HepG2 (cell line): ENCODE measurements at regions not wholly inside any gene's neighbourhood (a gene's known extent, or its start where the extent isn't known, plus 50 kb on each side); places are given as distances from the start of the nearest gene placed in this dataset.

Experiments
- ATAC-seq: fragments of 200-7000 bp; cut with Tn5 transposase; 3 replicates; pipeline ENCODE4 v1.9.1; 2020; ENCODE audit warnings: mild to moderate bottlenecking, moderate library complexity
- BruUV-seq: library from RNA; stranded (reverse); fragments of 400-500 nt; replicated peaks from 2 replicates; lab custom pipeline; 2021; lab: Mats Ljungman, UMichigan
- CTCF ChIA-PET: fragments of 300-600 bp; formaldehyde crosslinking; extraction: SDS; loops from one replicate; lab custom pipeline; 2021; ENCODE audit warnings: low total read pairs, inconsistent platforms, low intra/inter-chr PET ratio; lab: Yijun Ruan, JAX
- POLR2A ChIA-PET: fragments of 350-600 bp; sonication (Branson Sonifier 250); formaldehyde crosslinking; loops from one replicate; lab custom pipeline; 2020; ENCODE audit warnings: antibody characterized with exemption, inconsistent platforms; lab: Yijun Ruan, JAX
- DNase-seq: peaks from one replicate; pipeline ENCODE4 v3.0.0-alpha.2; 2015; ENCODE audit warnings: low spot score
- FAIRE-seq: peaks from 3 replicates; lab custom pipeline; 2011; peaks lifted over from hg19 to GRCh38; lab: Jason Lieb, UNC
- H2AFZ ChIP-seq: one replicate; pipeline ENCODE4 v1.6.1; 2011; ENCODE audit warnings: low read length, inconsistent platforms
- H3K27ac ChIP-seq: fragments of 300-600 bp; 3 replicates; pipeline ENCODE4 v1.8.0; 2011; ENCODE audit warnings: mixed run types, mild to moderate bottlenecking, mixed read lengths, low read length, inconsistent platforms; ENCODE audit not compliant: insufficient read depth; ENCODE audit errors: extremely low read length
- H3K27me3 ChIP-seq, 2 experiments: fragments of 200-600 bp in 1 of 2; 2 replicates in 1 of 2; 3 replicates in 1 of 2; pipeline versions ENCODE4 v1.6.0 to v1.8.0; 2011; ENCODE audit warnings: low read length in 2 of 2, mild to moderate bottlenecking in 2 of 2, moderate library complexity in 2 of 2, inconsistent platforms in 1 of 2; ENCODE audit not compliant: insufficient read depth in 2 of 2, control insufficient read depth in 1 of 2
- H3K36me3 ChIP-seq, 2 experiments: fragments of 200-600 bp in 1 of 2; replicated peaks in 1 of 2; 2 replicates in 1 of 2; 3 replicates in 1 of 2; pipeline versions ENCODE4 v1.5.1 to v1.8.0; 2011; ENCODE audit warnings: low read length in 2 of 2, inconsistent platforms in 1 of 2; ENCODE audit not compliant: insufficient read depth in 2 of 2, control insufficient read depth in 1 of 2
- H3K4me1 ChIP-seq: 2 replicates; pipeline ENCODE4 v1.5.1; 2012; ENCODE audit warnings: low read length, inconsistent platforms; ENCODE audit not compliant: insufficient read depth
- H3K4me2 ChIP-seq: 2 replicates; pipeline ENCODE4 v1.6.0; 2011; ENCODE audit warnings: low read depth, low read length, inconsistent platforms
- H3K4me3 ChIP-seq, 3 experiments: fragments of 200-600 bp in 1 of 3; sonication (generic), shearing (Covaris generic) in 1 of 3; replicated peaks in 1 of 3; 2 replicates each; pipeline ENCODE4 v1.5.1; 2011 to 2016; ENCODE audit warnings: low read length in 3 of 3, inconsistent platforms in 2 of 3, low read depth in 2 of 3, mild to moderate bottlenecking in 2 of 3, control low read depth in 1 of 3, mixed read lengths in 1 of 3; ENCODE audit not compliant: insufficient read depth in 1 of 3
- H3K79me2 ChIP-seq: one replicate; pipeline ENCODE4 v1.6.1; 2011; ENCODE audit warnings: low read length, inconsistent platforms; ENCODE audit not compliant: insufficient read depth
- H3K9ac ChIP-seq: 2 replicates; pipeline ENCODE4 v1.6.0; 2011; ENCODE audit warnings: mild to moderate bottlenecking, low read depth, low read length, inconsistent platforms; ENCODE audit not compliant: insufficient read depth
- H3K9me3 ChIP-seq: 2 replicates; pipeline ENCODE4 v1.5.1; 2012; ENCODE audit warnings: mild to moderate bottlenecking, low read length
- H4K20me1 ChIP-seq: 2 replicates; pipeline ENCODE4 v1.6.0; 2011; ENCODE audit warnings: inconsistent platforms, mild to moderate bottlenecking, low read length, moderate library complexity; ENCODE audit not compliant: insufficient read depth
- CREB1 ChIP-seq, 2 experiments: fragments of 450-650 bp in 1 of 2; IDR thresholded peaks; 2 replicates each; pipeline ENCODE4 v1.6.1; 2016 to 2017; ENCODE audit warnings: control low read depth in 1 of 2, mild to moderate bottlenecking in 1 of 2, missing compliant biosample characterization in 1 of 2, missing genetic modification characterization in 1 of 2
- CREM ChIP-seq, 2 experiments: sonication (generic) in 1 of 2; formaldehyde crosslinking in 1 of 2; IDR thresholded peaks; 2 replicates each; pipeline versions ENCODE4 v1.4.0 to v1.6.1; 2016 to 2020; ENCODE audit warnings: antibody characterized with exemption in 1 of 2, mild to moderate bottlenecking in 1 of 2, missing genetic modification reagents in 1 of 2
- ISX ChIP-seq: sonication (generic); formaldehyde crosslinking; conservative IDR thresholded peaks from 2 replicates; pipeline ENCODE4 v1.5.0; 2020; ENCODE audit warnings: missing genetic modification reagents
- JUND ChIP-seq: sonication (generic); formaldehyde crosslinking; IDR thresholded peaks from 2 replicates; pipeline ENCODE4 v1.8.0; 2022; ENCODE audit warnings: mild to moderate bottlenecking, missing genetic modification reagents
- KLF11 ChIP-seq: IDR thresholded peaks from 2 replicates; pipeline ENCODE4 v1.6.1; 2016; ENCODE audit warnings: missing compliant biosample characterization
- MYC ChIP-seq: sonication (generic); formaldehyde crosslinking; IDR thresholded peaks from 2 replicates; pipeline ENCODE4 v1.9.0; 2021; ENCODE audit warnings: missing genetic modification reagents, borderline replicate concordance
- MYNN ChIP-seq: sonication (generic); formaldehyde crosslinking; IDR thresholded peaks from 2 replicates; pipeline ENCODE4 v1.4.0; 2020; ENCODE audit warnings: mild to moderate bottlenecking, low read depth, missing genetic modification reagents
- NAIF1 ChIP-seq: sonication (generic); formaldehyde crosslinking; IDR thresholded peaks from 2 replicates; pipeline ENCODE4 v1.5.0; 2020; ENCODE audit warnings: mild to moderate bottlenecking, missing genetic modification reagents, borderline replicate concordance
- NCOR1 ChIP-seq: fragments of 200-600 bp; sonication (generic); IDR thresholded peaks from 2 replicates; pipeline ENCODE4 v1.7.0; 2017; ENCODE audit warnings: antibody characterized with exemption, low read length, borderline replicate concordance
- NFYB ChIP-seq: sonication (generic); formaldehyde crosslinking; IDR thresholded peaks from 2 replicates; pipeline ENCODE4 v1.4.0; 2020; ENCODE audit warnings: missing genetic modification reagents
- PHF8 ChIP-seq: sonication (generic); formaldehyde crosslinking; IDR thresholded peaks from 2 replicates; pipeline ENCODE4 v1.5.0; 2020; ENCODE audit warnings: missing genetic modification reagents
- RAD21 ChIP-seq: fragments of 450-650 bp; formaldehyde crosslinking; IDR thresholded peaks from 2 replicates; pipeline ENCODE4 v1.5.0; 2020; ENCODE audit warnings: mild to moderate bottlenecking
- ZNF230 ChIP-seq: sonication (generic); formaldehyde crosslinking; IDR thresholded peaks from 2 replicates; pipeline ENCODE4 v1.4.0; 2020; ENCODE audit warnings: mild to moderate bottlenecking, missing genetic modification reagents
- ZNF432 ChIP-seq: sonication (generic); formaldehyde crosslinking; IDR thresholded peaks from 2 replicates; pipeline ENCODE4 v1.5.0; 2020; ENCODE audit warnings: missing genetic modification reagents, mild to moderate bottlenecking, borderline replicate concordance
- WGBS: methylation state at CpG from one replicate; pipeline ENCODE4 v1.1.6; 2017; ENCODE audit warnings: low lambda C conversion rate; 5-methylcytosine and 5-hydroxymethylcytosine counted together
- in situ Hi-C: cut with HindIII; loops from 2 replicates; pipeline ENCODE4 v1.10.0; 2017; ENCODE audit warnings: low pct_unique_long_range_greater_than_20kb; ENCODE audit not compliant: extremely low pct_ligation_motif_present
- intact Hi-C: fragments of 100-400 bp; cut with micrococcal nuclease; formaldehyde crosslinking; loops from one replicate; pipeline ENCODE4 v1.10.0; 2022; ENCODE audit not compliant: unreplicated experiment
- TF ChIP-seq, protein P1 (sequence below): IDR thresholded peaks from 2 replicates; pipeline ENCODE4 v1.6.1; 2016; ENCODE audit warnings: missing genetic modification reagents, missing compliant biosample characterization
- TF ChIP-seq, protein P2 (sequence below), 2 experiments: sonication (generic) in 1 of 2; formaldehyde crosslinking in 1 of 2; IDR thresholded peaks; 2 replicates each; pipeline versions ENCODE4 v1.4.0 to v1.6.1; 2016 to 2020; ENCODE audit warnings: borderline replicate concordance in 1 of 2, low read depth in 1 of 2, mild to moderate bottlenecking in 1 of 2, missing genetic modification reagents in 1 of 2

GRCh38 chr2:183348492-183348891 is 224.2 kb downstream of the NUP35 start:
- no peaks in the 10 kb centered on the region for H3K36me3 ChIP-seq

GRCh38 chr2:183349091-183349490 is 224.8 kb downstream of the NUP35 start:
- no peak for DNase-seq
- 11% methylated on average over 6 of the region's 7 CpGs for WGBS
- H3K36me3 ChIP-seq: no peaks in the 10 kb centered on the region
- FAIRE-seq: no peak
- in situ Hi-C loops (no loop called here), intact Hi-C loops (no loop called here)
- ChIA-PET POLR2A (no interaction called here), CTCF (no interaction called here)
- H3K27me3 ChIP-seq: no peaks in the 10 kb centered on the region; a peak in 1 of 5 replicates
- H3K79me2 ChIP-seq: no peaks in the 10 kb centered on the region
- no peaks in the 10 kb centered on the region for H3K4me1 ChIP-seq
- no peak overlapping the region for H3K4me2 ChIP-seq
- no peak overlapping the region for H3K4me3 ChIP-seq
- no peak; the same call in 2 of the 3 replicates for ATAC-seq
- no peak overlapping the region for H3K27ac ChIP-seq
- H2AFZ ChIP-seq: no peak overlapping the region
- no peak overlapping the region for H3K9ac ChIP-seq
- H4K20me1 ChIP-seq: no peaks in the 10 kb centered on the region
- no peaks in the 10 kb centered on the region for H3K9me3 ChIP-seq
- no TSS peak for BruUV-seq
- TF ChIP-seq CREB1 (IDR thresholded peaks at IDR 0.05) (no peak), CREB1 (CRISPR knock-in tag; IDR thresholded peaks at IDR 0.05) (no peak), ZNF432 (CRISPR knock-in tag) (no peak), NFYB (no peak), ISX (no peak), JUND (CRISPR knock-in tag) (no peak), ZNF230 (CRISPR knock-in tag) (no peak), RAD21 (CRISPR knock-in tag) (no peak), CREM (IDR thresholded peaks at IDR 0.05) (no peak), CREM (CRISPR knock-in tag; IDR thresholded peaks at IDR 0.05) (no peak), NAIF1 (CRISPR knock-in tag) (no peak), MYNN (CRISPR knock-in tag) (no peak), MYC (CRISPR knock-in tag) (no peak), NCOR1 (no peak), KLF11 (no peak)
- TF ChIP-seq, protein P1, sequence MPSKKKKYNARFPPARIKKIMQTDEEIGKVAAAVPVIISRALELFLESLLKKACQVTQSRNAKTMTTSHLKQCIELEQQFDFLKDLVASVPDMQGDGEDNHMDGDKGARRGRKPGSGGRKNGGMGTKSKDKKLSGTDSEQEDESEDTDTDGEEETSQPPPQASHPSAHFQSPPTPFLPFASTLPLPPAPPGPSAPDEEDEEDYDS (CRISPR knock-in tag): no peak
- TF ChIP-seq, protein P2, sequence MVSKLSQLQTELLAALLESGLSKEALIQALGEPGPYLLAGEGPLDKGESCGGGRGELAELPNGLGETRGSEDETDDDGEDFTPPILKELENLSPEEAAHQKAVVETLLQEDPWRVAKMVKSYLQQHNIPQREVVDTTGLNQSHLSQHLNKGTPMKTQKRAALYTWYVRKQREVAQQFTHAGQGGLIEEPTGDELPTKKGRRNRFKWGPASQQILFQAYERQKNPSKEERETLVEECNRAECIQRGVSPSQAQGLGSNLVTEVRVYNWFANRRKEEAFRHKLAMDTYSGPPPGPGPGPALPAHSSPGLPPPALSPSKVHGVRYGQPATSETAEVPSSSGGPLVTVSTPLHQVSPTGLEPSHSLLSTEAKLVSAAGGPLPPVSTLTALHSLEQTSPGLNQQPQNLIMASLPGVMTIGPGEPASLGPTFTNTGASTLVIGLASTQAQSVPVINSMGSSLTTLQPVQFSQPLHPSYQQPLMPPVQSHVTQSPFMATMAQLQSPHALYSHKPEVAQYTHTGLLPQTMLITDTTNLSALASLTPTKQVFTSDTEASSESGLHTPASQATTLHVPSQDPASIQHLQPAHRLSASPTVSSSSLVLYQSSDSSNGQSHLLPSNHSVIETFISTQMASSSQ (IDR thresholded peaks at IDR 0.05; ENCODE audit: low read depth): no peak
- TF ChIP-seq, protein P2 (CRISPR knock-in tag; IDR thresholded peaks at IDR 0.05; ENCODE audit: borderline replicate concordance): no peak

More at GRCh38 chr2:183348492-183348891, 224.2 kb downstream of the NUP35 start:
- Histone ChIP-seq H3K4me3 (no peak overlapping the region), H2AFZ (no peak overlapping the region), H3K79me2 (no peaks in the 10 kb centered on the region), H3K4me1 (no peaks in the 10 kb centered on the region), H3K9me3 (no peaks in the 10 kb centered on the region), H3K4me2 (no peak overlapping the region), H3K9ac (no peak overlapping the region), H3K27ac (no peak overlapping the region), H3K27me3 (no peaks in the 10 kb centered on the region; a peak in 1 of 5 replicates), H4K20me1 (no peaks in the 10 kb centered on the region)
- no peak for ATAC-seq
- BruUV-seq: no TSS peak
- POLR2A ChIA-PET: no interaction called here
- DNase-seq: no peak
- no peak for TF ChIP-seq PHF8 (CRISPR knock-in tag)
- CTCF ChIA-PET: no interaction called here
- in situ Hi-C loops (no loop called here), intact Hi-C loops (no loop called here)
- WGBS: 0% methylated on average over 2 of the region's 2 CpGs
- FAIRE-seq: no peak
